GM12878 (cell line): ENCODE measurements at regions not wholly inside any gene's neighbourhood (a gene's known extent, or its start where the extent isn't known, plus 50 kb on each side); places are given as distances from the start of the nearest gene placed in this dataset.

Experiments used
- EGR1 ChIP-seq, 2 experiments: IDR thresholded peaks; 1 replicate in 1 of 2; 2 replicates in 1 of 2; pipeline ENCODE4 v1.6.1; 2011 to 2012; ENCODE audit warnings: low read depth in 2 of 2, low read length in 2 of 2, borderline replicate concordance in 1 of 2, mild to moderate bottlenecking in 1 of 2, moderate library complexity in 1 of 2
- FOXM1 ChIP-seq: IDR thresholded peaks from 2 replicates; pipeline ENCODE4 v1.6.1; 2012; ENCODE audit warnings: low read depth, mild to moderate bottlenecking, inconsistent platforms, low read length, moderate library complexity
- POLR2A ChIP-seq: IDR thresholded peaks from 2 replicates; pipeline ENCODE4 v1.6.1; 2011; ENCODE audit warnings: low read depth, mild to moderate bottlenecking, low read length
- POLR2AphosphoS5 ChIP-seq: IDR thresholded peaks from 2 replicates; pipeline ENCODE4 v1.6.1; 2011; ENCODE audit warnings: mild to moderate bottlenecking, low read length, inconsistent platforms
- TBL1XR1 ChIP-seq: IDR thresholded peaks from 2 replicates; pipeline ENCODE4 v1.6.1; 2012; ENCODE audit warnings: low read depth, low read length, improper control_type of control experiment
- TCF7 ChIP-seq: IDR thresholded peaks from 2 replicates; pipeline ENCODE4 v1.6.1; 2014; ENCODE audit warnings: antibody characterized with exemption, borderline replicate concordance
- TF ChIP-seq, protein P1 (sequence below), 3 experiments: IDR thresholded peaks in 2 of 3; conservative IDR thresholded peaks in 1 of 3; 2 replicates each; pipeline ENCODE4 v1.5.1; 2011; ENCODE audit warnings: low read depth in 3 of 3, low read length in 3 of 3, mild to moderate bottlenecking in 3 of 3, control low read depth in 2 of 3, moderate library complexity in 2 of 3, inconsistent platforms in 1 of 3, mixed read lengths in 1 of 3; ENCODE audit not compliant: control insufficient read depth in 2 of 3, insufficient read depth in 1 of 3; ENCODE audit errors: extremely low read depth in 1 of 3
- TF ChIP-seq, protein P2 (sequence below): IDR thresholded peaks from 2 replicates; pipeline ENCODE4 v1.6.1; 2012; ENCODE audit warnings: low read depth, low read length, improper control_type of control experiment

DNA sequence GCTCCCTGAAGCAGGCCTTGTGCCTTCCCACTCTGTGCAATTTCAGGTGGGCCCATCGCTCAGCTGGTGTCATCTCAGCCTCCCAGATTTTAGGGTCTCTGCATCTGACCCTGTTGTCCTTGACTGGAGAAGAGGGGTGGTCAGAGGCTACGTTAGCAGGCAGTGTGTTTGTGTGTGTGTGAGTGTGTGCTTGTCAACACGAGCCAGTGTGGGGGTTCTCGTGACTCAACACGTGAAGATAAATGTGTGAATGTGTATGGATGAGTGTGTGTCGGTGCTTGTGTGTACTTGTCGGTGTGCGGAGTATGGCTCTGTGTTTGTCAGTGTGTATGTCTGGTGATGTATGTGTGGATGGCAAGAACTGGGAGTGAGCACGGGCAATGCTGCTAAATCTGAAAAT lies 142.6 kb upstream of the KLF4 start:
- TF ChIP-seq TBL1XR1 (no peak), POLR2AphosphoS5 (no peak), EGR1 (IDR thresholded peaks at IDR 0.05; ENCODE audit: borderline replicate concordance in 1 of 2, low read depth in 2 of 2, low read length in 2 of 2) (no peak), POLR2A (no peak), FOXM1 (no peak), TCF7 (no peak)
- TF ChIP-seq, protein P1, sequence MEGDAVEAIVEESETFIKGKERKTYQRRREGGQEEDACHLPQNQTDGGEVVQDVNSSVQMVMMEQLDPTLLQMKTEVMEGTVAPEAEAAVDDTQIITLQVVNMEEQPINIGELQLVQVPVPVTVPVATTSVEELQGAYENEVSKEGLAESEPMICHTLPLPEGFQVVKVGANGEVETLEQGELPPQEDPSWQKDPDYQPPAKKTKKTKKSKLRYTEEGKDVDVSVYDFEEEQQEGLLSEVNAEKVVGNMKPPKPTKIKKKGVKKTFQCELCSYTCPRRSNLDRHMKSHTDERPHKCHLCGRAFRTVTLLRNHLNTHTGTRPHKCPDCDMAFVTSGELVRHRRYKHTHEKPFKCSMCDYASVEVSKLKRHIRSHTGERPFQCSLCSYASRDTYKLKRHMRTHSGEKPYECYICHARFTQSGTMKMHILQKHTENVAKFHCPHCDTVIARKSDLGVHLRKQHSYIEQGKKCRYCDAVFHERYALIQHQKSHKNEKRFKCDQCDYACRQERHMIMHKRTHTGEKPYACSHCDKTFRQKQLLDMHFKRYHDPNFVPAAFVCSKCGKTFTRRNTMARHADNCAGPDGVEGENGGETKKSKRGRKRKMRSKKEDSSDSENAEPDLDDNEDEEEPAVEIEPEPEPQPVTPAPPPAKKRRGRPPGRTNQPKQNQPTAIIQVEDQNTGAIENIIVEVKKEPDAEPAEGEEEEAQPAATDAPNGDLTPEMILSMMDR (IDR thresholded peaks at IDR 0.05 in 2 of 3, conservative IDR thresholded peaks at IDR 0.05 in 1 of 3; ENCODE audit: control insufficient read depth in 2 of 3, extremely low read depth in 1 of 3, insufficient read depth in 1 of 3, low read depth in 3 of 3, low read length in 3 of 3) = no peak
- TF ChIP-seq, protein P2, sequence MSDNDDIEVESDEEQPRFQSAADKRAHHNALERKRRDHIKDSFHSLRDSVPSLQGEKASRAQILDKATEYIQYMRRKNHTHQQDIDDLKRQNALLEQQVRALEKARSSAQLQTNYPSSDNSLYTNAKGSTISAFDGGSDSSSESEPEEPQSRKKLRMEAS = no peak
